GM19467 (cell line): ENCODE measurements at regions not wholly inside any gene's neighbourhood (a gene's known extent, or its start where the extent isn't known, plus 50 kb on each side); places are given as distances from the start of the nearest gene placed in this dataset.
"Not testable (repeated sequence)": the region's sequence is repeated elsewhere in the genome, so short reads cannot be mapped to it uniquely, and the experiment has no call there.

Experiments
- ATAC-seq: cut with Tn5 transposase; IDR thresholded peaks from one replicate; pipeline ENCODE4 v1.9.1; 2021; ENCODE audit warnings: mild to moderate bottlenecking, moderate library complexity; ENCODE audit not compliant: unreplicated experiment

GRCh38 chr3:18562364-18563154 lies 137.4 kb upstream of the SATB1 start:
- no peak for ATAC-seq

DNA sequence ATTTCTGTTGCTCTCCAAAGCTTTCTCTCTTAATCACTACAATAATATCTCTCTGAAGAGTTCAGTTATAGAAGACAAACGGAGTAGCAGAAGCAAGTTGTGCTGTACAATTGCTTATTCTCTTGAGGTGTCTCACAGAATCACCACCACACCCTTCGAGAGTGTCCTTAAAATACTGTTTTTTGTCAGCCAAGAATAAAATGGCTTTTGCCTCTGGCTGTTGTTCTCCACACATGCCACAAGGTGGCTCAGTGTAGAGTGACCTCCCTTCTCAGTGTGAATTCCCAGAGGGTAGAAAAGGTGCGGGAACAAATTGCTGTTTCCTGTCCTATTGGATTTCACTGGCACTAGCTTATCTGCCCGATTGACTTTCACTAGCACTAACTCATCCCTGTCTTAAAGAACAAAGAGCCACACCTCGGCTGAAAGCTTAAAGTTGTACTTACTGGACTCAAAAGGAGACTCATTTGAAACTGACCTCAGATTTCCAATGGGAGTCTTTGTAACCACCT lies 134.2 kb upstream of the SATB1 start:
- ATAC-seq, result no peak

- no peak for ATAC-seq
Measured at GRCh38 chr3:18558507-18558906, 133.4 kb upstream of the SATB1 start.

DNA sequence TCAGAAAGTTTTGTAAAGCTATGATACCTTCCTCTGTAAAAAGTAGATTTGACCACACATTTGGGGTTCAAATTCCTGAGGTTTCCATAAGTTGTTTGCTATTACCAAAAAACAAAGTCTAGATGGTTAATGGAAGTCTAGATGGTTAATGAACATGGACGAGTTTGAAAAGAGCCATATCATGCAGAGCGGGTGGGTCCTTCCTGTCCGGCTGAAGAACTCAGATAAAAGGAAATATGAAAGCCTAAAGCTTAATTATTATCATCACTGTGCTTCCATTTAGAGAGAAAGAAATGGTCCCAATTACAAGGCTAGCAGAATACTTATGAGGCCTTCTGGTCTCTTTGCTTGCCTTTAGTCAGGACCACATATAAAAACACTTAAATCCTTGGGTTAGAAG lies 132.1 kb upstream of the SATB1 start:
- ATAC-seq, result no peak

GRCh38 chr3:18556503-18557135 lies 131.5 kb upstream of the SATB1 start:
- peak; percentile 62 for ATAC-seq

- no peak for ATAC-seq
Measured at GRCh38 chr3:18556001-18556408, 130.9 kb upstream of the SATB1 start.

DNA sequence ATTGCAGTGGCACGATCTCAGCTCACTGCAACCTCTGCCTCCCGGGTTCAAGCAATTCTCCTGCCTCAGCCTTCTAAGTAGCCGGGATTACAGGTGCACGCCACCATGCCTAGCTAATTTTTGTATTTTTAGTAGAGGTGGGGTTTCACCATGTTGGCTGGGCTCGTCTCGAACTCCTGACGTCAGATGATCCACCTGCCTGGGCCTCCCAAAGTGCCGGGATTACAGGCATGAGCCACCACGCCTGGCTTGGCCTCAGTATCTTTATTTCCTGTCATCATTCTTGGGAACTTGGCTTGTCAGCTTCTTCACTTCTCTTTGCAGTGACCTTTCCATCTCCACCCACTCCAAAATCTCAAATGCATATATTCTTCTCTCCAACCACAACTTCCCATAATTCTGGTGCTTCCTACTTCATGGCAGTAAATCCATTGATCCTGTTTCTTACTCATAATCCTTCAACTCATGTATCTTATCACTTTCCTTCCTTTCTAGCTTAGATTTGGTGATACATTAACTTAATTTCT lies 127.5 kb upstream of the SATB1 start:
- ATAC-seq, result not testable (repeated sequence)

DNA sequence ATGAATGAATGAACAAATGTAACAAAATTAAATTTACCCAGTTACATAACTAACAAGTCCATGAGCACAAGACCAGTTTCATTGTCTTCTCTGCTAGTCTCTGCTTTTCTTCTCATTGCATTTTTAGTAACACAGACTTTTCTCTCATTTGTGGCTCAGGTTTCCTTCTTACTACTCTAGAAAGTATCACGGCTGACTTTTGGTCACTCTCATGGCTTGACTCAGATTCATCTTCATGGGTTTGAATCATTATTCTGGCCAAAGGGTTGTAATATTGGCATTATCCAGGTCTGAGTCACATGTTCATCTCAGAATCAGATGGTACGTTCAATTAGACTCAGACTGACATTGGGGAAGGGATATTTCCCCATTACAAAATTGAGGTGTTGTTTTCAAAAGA lies 121.5 kb upstream of the SATB1 start:
- ATAC-seq, result no peak

DNA sequence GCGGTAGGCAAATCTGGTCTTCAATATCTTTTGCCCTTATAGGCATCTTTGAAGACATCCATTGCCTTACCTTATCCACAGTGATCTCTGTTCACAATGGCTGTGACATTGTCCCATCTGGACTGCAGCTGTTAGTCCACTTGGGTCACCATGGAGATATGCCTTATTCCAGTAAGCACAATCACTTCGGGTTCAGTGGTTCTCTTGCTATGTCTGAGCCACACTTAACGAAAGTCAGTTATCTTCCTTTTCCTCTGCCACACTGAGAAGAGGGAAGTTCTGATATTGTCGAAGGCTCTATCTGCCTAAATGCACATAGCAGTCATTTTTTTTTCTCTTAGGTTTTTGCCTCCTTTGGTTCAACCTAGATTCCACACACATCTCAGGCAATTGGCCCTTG lies 119.0 kb upstream of the SATB1 start:
- no peak for ATAC-seq

DNA sequence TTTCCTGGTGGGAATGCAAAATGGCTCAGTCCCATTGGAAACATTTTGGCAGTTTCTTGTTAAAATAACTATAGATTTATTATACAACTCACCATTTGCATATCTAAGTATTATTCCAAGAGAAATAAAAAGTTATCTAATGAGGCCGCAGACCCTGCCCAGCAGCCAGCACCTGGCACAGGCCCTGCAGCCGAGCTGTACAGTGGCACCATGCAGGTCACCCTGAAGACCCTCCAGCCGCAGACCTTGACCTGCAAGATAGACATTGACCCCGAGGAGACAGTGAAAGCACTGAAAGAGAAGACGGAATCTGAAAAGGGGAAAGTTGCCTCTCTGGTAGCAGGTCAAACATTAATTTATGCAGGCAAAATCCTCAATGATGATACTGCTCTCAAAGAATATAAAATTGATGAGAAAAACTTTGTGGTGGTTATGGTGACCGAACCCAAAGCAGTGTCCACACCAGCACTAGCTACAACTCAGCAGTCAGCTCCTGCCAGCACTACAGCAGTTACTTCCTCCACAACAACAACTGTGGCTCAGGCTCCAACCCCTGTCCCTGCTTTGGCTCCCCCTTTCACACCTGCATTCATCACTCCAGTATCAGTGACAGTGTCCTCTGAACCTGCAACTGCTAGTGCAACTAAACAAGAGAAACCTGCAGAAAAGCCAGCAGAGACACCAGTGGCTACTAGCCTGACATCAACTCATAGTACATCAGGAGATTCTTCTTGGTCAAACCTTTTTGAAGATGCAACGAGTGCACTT lies 113.5 kb upstream of the SATB1 start:
- no peak for ATAC-seq

- ATAC-seq, result no peak
Measured at GRCh38 chr3:18533039-18533438, 107.9 kb upstream of the SATB1 start.

DNA sequence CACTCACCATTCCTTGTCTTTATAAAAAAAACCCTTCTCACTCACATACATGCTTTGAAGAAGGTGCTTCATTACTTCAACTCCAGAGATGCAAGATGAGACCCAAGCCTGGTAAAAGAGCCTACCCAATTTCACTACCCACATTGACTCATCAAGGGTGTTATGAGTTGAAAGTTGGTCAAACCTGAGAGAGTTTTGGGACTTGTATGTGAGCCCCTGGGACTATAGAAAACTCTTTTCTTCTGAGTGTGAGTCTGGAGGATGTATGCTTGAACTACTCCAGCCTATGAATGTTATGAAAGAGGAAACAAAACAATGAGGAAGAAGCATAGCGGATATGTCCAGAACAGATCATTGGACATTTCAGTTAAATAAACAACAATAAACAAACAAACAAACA lies 106.5 kb upstream of the SATB1 start:
- ATAC-seq, result peak; percentile 78

DNA sequence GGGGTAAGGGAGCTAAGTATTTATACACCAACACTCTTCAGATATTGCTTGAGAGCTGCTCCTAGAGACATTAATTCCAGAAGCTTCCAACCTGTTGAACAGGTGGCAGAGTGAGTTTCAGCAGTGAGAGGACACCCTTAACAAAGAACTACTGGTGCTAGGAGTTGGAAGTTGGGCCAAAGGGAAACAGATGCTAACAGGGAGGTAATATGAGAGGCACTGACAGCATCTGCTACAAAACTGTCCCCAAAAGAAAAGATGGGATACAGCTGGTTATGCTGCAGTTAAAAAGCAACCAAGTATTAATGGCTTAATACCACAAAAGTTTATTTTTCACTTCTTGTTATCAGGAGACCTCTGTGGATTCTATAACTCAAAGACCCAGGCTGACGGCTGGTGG lies 104.5 kb upstream of the SATB1 start:
- ATAC-seq, result no peak

DNA sequence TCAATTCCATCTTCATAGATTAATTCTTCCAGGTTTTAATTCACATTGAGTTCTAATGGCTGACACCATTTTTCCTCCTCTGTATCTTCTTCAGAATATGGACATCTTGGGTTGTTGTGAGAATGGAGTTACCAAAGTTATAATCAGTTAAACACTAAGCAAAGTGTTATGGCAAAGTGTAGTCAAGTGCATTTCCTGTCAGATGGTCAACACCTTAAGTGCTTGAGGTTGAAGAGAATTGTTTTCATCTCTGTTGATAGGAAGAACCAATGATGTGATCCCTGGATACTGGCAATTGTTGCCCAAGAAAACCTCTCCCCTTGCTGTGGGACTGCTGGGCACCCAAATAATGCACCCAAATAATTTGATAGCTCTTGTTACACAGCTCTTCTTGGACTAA lies 102.6 kb upstream of the SATB1 start:
- ATAC-seq, result no peak

- ATAC-seq, result no peak
Measured at GRCh38 chr3:18526667-18527066, 101.5 kb upstream of the SATB1 start.

- ATAC-seq, result not testable (repeated sequence)
Measured at GRCh38 chr3:18516170-18516569, 91.0 kb upstream of the SATB1 start.

DNA sequence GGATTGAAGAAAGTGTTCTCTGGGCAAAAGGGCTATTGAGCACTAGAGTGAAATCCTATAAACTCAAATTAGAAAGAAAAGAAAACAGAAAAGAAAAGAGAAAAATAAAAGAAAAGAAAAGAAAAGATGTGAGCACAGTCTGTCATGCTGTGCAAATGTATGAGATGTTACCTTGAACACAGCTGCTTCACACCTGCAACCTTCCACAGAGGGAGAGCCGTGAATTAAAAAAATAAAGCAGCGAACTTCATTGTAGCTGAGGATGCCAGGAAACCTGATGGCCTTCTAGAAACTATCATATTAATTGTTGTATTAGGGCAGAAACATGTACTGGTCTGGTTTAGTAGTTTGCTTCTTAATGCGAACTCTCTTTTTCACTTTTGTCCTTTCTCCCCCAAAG lies 88.0 kb upstream of the SATB1 start:
- ATAC-seq, result no peak

GRCh38 chr3:18512007-18512406 lies 86.9 kb upstream of the SATB1 start:
- no peak for ATAC-seq

GRCh38 chr3:18510947-18511346 lies 85.8 kb upstream of the SATB1 start:
- no peak for ATAC-seq

GRCh38 chr3:18507333-18507732 lies 82.2 kb upstream of the SATB1 start:
- ATAC-seq, result no peak

DNA sequence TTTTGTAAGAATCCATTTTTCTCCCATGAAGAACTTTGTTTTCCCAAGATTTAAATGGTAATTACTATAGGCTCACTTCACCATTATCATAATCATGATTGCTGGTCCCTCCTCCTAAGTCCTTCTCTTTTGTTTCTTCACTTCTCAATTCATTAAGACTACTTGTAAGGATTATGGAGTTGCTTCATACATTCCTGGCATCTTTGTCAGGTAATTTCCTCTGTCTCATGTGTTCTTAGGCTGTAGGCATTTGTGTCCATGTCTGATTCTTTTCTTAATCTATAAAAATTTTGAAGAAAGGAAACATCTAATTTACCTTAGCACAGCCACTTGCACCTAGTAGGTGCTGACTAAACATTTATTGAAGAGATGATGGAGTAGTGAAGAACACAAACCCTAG lies 79.9 kb upstream of the SATB1 start:
- ATAC-seq, result no peak
